Omental fat pad (tissue), 3 donors: ENCODE measurements at regions not wholly inside any gene's neighbourhood (a gene's known extent, or its start where the extent isn't known, plus 50 kb on each side); places are given as distances from the start of the nearest gene placed in this dataset.
"Not testable (repeated sequence)": the region's sequence is repeated elsewhere in the genome, so short reads cannot be mapped to it uniquely, and the experiment has no call there.

ENCODE experiments used
- ATAC-seq: fragments of 150-250 bp; one replicate; pipeline ENCODE4 v1.9.1; 2016; ENCODE audit warnings: mild to moderate bottlenecking, moderate library complexity; ENCODE audit not compliant: low FRiP score
- DNase-seq: peaks from one replicate; pipeline ENCODE4 v3.0.0-alpha.2; 2019; ENCODE audit warnings: low spot score
- CTCF ChIP-seq, 3 donors: fragments of 450-650 bp; IDR thresholded peaks; one replicate each; pipeline ENCODE4 v1.5.1; 2016 to 2017; ENCODE audit warnings: antibody characterized with exemption in 3 of 3, mild to moderate bottlenecking in 3 of 3, moderate library complexity in 2 of 3

- ATAC-seq (no peak), DNase-seq (no peak)
- no peak for TF ChIP-seq CTCF (IDR thresholded peaks at IDR 0.05)
Observed at GRCh38 chr4:18166925-18167324, 145.4 kb upstream of the LCORL start.

- TF ChIP-seq CTCF (IDR thresholded peaks at IDR 0.05) = no peak
- DNase-seq = no peak
- no peak for ATAC-seq
Observed at GRCh38 chr4:18162453-18162852, 140.9 kb upstream of the LCORL start.

GRCh38 chr4:18159117-18159912, 137.8 kb upstream of the LCORL start:
- ATAC-seq, DNase-seq: not testable (repeated sequence)

- TF ChIP-seq CTCF (IDR thresholded peaks at IDR 0.05) = no peak
- ATAC-seq (no peak), DNase-seq (no peak)
Observed at GRCh38 chr4:18155067-18156041, 133.8 kb upstream of the LCORL start.

GRCh38 chr4:18138076-18138665, 116.6 kb upstream of the LCORL start:
- no peak for ATAC-seq
- no peak for TF ChIP-seq CTCF (IDR thresholded peaks at IDR 0.05)
- DNase-seq = no peak

DNA sequence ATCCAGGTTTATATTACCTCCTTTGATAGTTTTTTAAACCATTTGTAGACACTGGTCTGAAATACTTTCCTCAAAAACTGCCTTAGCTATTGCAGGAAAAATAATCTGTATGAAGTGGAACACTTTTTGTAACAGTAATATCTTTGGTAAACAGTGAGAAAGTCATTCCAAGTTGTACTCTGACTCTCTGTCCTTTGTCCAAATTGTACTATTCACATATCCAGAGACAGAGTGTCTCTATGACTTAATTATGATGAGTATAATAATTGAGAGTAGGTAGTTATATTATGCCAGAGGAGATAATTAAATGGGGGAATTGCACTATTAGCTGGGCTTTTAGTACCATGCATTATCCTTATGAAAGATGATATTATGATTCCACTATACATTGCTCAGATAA, 112.6 kb upstream of the LCORL start:
- DNase-seq = no peak
- no peak for ATAC-seq
- no peak for TF ChIP-seq CTCF (IDR thresholded peaks at IDR 0.05)

DNA sequence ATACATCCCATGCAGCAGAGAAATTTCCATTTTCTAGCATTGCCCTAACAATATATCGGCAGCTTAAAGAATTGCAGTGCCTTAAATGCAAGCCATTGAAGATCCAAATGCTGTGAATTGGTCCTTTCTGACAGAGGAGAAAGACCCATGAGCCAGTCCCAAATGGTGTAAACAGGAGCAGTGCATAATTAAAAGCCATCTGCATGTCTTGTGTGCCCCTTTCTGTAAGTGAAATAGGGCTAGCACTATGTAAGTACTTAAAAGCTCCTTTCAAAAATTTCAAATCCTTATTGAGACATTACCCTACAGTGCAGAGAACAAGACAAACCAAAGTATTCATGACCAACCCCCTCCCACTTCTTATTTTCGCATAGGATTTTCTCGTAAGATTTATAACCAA, 108.7 kb upstream of the LCORL start:
- no peak for TF ChIP-seq CTCF (IDR thresholded peaks at IDR 0.05)
- ATAC-seq (no peak), DNase-seq (no peak)
